ENCODE measurements at regions not wholly inside any gene's neighbourhood (a gene's known extent, or its start where the extent isn't known, plus 50 kb on each side); places are given as distances from the start of the nearest gene placed in this dataset.

DNA sequence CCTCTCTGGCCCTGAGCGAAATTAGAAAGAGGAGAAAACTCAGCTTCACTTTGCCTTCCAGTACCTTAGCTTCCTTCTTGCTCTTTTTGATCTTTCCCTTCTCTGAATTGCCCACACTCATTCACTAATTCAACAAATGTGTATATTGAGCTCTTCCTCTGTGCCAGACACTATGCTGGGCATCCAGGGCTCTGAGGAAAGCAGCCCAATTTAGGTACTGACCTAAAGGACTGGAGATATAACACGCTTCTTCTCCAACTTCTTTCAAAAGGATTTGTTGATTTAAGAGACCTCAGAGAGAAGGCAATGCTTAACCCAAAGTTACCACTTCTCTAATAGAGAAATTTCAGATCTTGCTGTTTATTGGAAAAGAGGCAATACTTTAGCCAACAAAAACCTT lies 103.6 kb downstream of the TMPRSS5 start:
- no peak overlapping the region for H3K9ac ChIP-seq
- no peaks in the 10 kb centered on the region for H3K79me2 ChIP-seq
- TF ChIP-seq, protein P1, sequence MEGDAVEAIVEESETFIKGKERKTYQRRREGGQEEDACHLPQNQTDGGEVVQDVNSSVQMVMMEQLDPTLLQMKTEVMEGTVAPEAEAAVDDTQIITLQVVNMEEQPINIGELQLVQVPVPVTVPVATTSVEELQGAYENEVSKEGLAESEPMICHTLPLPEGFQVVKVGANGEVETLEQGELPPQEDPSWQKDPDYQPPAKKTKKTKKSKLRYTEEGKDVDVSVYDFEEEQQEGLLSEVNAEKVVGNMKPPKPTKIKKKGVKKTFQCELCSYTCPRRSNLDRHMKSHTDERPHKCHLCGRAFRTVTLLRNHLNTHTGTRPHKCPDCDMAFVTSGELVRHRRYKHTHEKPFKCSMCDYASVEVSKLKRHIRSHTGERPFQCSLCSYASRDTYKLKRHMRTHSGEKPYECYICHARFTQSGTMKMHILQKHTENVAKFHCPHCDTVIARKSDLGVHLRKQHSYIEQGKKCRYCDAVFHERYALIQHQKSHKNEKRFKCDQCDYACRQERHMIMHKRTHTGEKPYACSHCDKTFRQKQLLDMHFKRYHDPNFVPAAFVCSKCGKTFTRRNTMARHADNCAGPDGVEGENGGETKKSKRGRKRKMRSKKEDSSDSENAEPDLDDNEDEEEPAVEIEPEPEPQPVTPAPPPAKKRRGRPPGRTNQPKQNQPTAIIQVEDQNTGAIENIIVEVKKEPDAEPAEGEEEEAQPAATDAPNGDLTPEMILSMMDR (IDR thresholded peaks at IDR 0.05): no peak
- H3K36me3 ChIP-seq (ENCODE audit: control insufficient read depth, insufficient read depth, low read length): no peaks in the 10 kb centered on the region
- H3K27ac ChIP-seq: no peak overlapping the region
- no peak overlapping the region for H3K4me3 ChIP-seq (ENCODE audit: low read depth, low read length)
- H3K9me3 ChIP-seq (ENCODE audit: control insufficient read depth, low read length): no peaks in the 10 kb centered on the region
- H3K4me1 ChIP-seq: no peaks in the 10 kb centered on the region
- H3K4me2 ChIP-seq (ENCODE audit: low read length): no peak overlapping the region
- no peak overlapping the region for H2AFZ ChIP-seq
- no peaks in the 10 kb centered on the region for H3K27me3 ChIP-seq (ENCODE audit: control insufficient read depth, insufficient read depth, low read length)

DNA sequence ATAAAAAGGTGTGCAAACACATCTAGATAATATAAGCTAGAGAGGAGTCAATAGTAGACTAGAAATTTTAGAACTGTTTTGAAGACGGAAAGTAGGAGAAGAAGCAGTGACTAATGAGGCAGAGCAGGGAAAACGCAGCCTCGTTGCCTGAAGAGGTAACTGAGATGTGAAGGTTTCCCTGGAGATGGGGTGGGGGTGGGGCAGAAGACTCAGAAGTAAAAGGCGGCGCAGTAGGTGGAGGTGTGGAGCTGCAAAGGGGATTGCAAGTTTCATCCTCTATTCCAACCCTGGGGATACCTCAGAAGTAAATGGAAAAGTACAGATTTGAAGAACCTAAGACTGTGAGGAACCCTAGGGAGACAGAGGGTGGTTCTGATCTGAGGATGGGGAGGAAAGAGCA lies 109.5 kb downstream of the TMPRSS5 start:
- Histone ChIP-seq H3K36me3 (ENCODE audit: control insufficient read depth, insufficient read depth, low read length) (no peaks in the 10 kb centered on the region), H3K79me2 (no peaks in the 10 kb centered on the region)
- TF ChIP-seq, protein P1 (IDR thresholded peaks at IDR 0.05): no peak

DNA sequence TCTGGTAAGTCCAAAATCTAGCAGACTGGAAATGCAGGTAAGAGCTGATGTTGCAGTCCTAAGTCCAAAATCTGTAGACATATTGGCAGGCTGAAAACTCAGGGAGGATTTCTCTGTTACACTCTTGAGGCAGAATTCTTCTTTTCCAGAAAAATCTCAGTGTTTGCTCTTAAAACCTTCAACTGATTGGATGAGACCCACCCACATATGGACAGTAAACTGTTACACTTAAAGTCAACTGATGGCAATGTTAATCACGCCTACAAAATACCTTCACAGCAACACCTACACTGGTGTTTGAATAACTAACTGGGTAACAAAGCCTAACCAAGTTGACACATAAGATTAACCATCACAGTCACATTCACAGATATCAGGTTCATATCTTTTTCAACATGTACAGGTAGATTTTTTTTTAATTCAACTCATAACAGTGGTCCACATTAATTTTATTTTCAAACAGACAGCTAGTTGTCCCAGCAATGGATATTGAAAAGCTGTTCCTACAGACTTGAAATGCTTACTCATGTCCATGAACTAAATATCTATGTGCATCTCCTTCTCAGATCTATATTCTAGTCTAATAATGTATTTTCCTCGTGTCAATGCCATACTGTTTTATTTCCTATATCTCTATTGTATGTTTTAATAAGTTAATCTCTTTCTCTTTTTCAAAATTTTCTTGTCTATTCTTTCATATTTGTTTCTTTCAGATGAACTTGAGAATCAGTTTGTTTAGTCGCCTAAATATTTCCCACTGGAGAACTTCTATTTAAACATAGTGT lies 110.1 kb downstream of the TMPRSS5 start:
- Histone ChIP-seq H3K36me3 (ENCODE audit: control insufficient read depth, insufficient read depth, low read length) (no peaks in the 10 kb centered on the region), H2AFZ (no peak overlapping the region), H3K4me1 (no peaks in the 10 kb centered on the region), H3K79me2 (no peaks in the 10 kb centered on the region), H3K9me3 (ENCODE audit: control insufficient read depth, low read length) (no peaks in the 10 kb centered on the region), H3K4me2 (ENCODE audit: low read length) (no peak overlapping the region), H3K27ac (no peak overlapping the region), H3K4me3 (ENCODE audit: low read depth, low read length) (no peak overlapping the region), H3K9ac (no peak overlapping the region), H3K27me3 (ENCODE audit: control insufficient read depth, insufficient read depth, low read length) (no peaks in the 10 kb centered on the region)
- TF ChIP-seq, protein P1 (IDR thresholded peaks at IDR 0.05): no peak

More for the DNA sequence above, 109.5 kb downstream of the TMPRSS5 start:
- Histone ChIP-seq H3K27ac (no peak overlapping the region), H3K4me1 (no peaks in the 10 kb centered on the region), H3K9ac (no peak overlapping the region), H3K9me3 (ENCODE audit: control insufficient read depth, low read length) (no peaks in the 10 kb centered on the region), H3K4me3 (ENCODE audit: low read depth, low read length) (no peak overlapping the region), H3K4me2 (ENCODE audit: low read length) (no peak overlapping the region), H3K27me3 (ENCODE audit: control insufficient read depth, insufficient read depth, low read length) (no peaks in the 10 kb centered on the region), H2AFZ (no peak overlapping the region)

DNA sequence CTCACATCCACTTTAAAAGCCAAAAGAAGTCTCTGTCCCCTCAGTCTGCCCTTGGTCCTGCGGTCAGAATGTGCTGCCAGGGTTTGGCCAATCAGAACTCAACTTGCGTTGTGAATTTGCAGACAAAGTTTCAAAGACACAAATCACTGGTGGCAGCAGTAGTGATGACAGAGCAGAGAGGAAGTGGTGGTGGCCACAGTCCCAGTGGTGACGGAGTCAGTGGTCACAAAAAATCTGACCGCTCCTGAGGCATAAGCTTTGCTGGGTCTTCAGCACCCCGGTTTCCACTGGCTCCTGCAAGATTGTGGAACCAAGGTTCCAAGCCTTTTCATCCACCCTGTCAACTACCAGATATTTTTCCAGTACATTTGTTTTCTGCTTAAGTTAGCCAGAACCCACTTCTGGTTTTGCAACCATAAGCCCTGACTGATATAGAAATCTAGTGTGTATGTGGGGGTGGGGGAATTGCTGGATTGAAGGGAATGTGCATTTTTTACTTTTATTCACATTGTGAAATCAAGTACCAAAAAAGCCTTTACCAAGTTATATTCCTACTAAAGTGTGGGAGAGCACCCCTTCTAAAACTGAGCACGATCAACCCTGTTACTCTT lies 112.3 kb downstream of the TMPRSS5 start:
- no peaks in the 10 kb centered on the region for H3K36me3 ChIP-seq (ENCODE audit: control insufficient read depth, insufficient read depth, low read length)
- H3K4me1 ChIP-seq: no peaks in the 10 kb centered on the region

More for the DNA sequence above, 112.3 kb downstream of the TMPRSS5 start:
- H3K4me3 ChIP-seq (ENCODE audit: low read depth, low read length): no peak overlapping the region
- H2AFZ ChIP-seq: no peak overlapping the region
- no peaks in the 10 kb centered on the region for H3K9me3 ChIP-seq (ENCODE audit: control insufficient read depth, low read length)
- H3K27ac ChIP-seq: no peak overlapping the region
- no peak overlapping the region for H3K4me2 ChIP-seq (ENCODE audit: low read length)
- TF ChIP-seq, protein P1 (IDR thresholded peaks at IDR 0.05): no peak
- H3K27me3 ChIP-seq (ENCODE audit: control insufficient read depth, insufficient read depth, low read length): no peaks in the 10 kb centered on the region
- no peak overlapping the region for H3K9ac ChIP-seq
- H3K79me2 ChIP-seq: no peaks in the 10 kb centered on the region
